Psoas muscle (tissue), 7 donors: ENCODE measurements at regions not wholly inside any gene's neighbourhood (a gene's known extent, or its start where the extent isn't known, plus 50 kb on each side); places are given as distances from the start of the nearest gene placed in this dataset.

Source experiments
- ATAC-seq, 4 donors: fragments of 200-7000 bp; cut with Tn5 transposase; one replicate each; pipeline ENCODE4 v1.9.1; 2020; ENCODE audit warnings: moderate library complexity in 3 of 4, mild to moderate bottlenecking in 2 of 4
- DNase-seq, 2 donors: peaks; one replicate each; pipeline ENCODE4 v3.0.0-alpha.2; 2020
- H3K27ac ChIP-seq: fragments of 200-600 bp; one replicate; pipeline ENCODE4 v1.8.0; 2022
- H3K27me3 ChIP-seq, 3 donors: fragments of 200-600 bp in 1 of 3; one replicate each; pipeline versions ENCODE4 v1.6.1 to v1.8.0; 2013 to 2022; ENCODE audit warnings: low read length in 2 of 3, mild to moderate bottlenecking in 2 of 3, moderate library complexity in 1 of 3; ENCODE audit not compliant: insufficient read depth in 3 of 3
- H3K36me3 ChIP-seq, 2 donors: fragments of 200-600 bp in 1 of 2; one replicate each; pipeline versions ENCODE4 v1.6.1 to v1.8.0; 2013 to 2022; ENCODE audit warnings: low read depth in 1 of 2, mild to moderate bottlenecking in 1 of 2, moderate library complexity in 1 of 2; ENCODE audit not compliant: insufficient read depth in 1 of 2
- H3K4me1 ChIP-seq: fragments of 200-600 bp; one replicate; pipeline ENCODE4 v1.8.0; 2022
- H3K4me3 ChIP-seq: fragments of 200-600 bp; one replicate; pipeline ENCODE4 v1.8.0; 2022; ENCODE audit warnings: mild to moderate bottlenecking
- H3K9me3 ChIP-seq: fragments of 200-600 bp; one replicate; pipeline ENCODE4 v1.8.0; 2022
- CTCF ChIP-seq: fragments of 200-600 bp; IDR thresholded peaks from one replicate; pipeline ENCODE4 v1.8.0; 2022; ENCODE audit warnings: antibody characterized with exemption
- WGBS, 3 donors: extraction: QIAGEN DNeasy Blood & Tissue Kit; methylation state at CpG; one replicate each; pipeline versions ENCODE4 v1.1.6 to v1.1.7; 2013; 5-methylcytosine and 5-hydroxymethylcytosine counted together
- intact Hi-C, 2 donors: fragments of 100-400 bp; cut with DNase I; formaldehyde crosslinking; loops; one replicate each; pipeline versions ENCODE4 v1.11.0 to v1.14.2; 2022
- donor health status: healthy with polysubstance abuse.
- donor health status: DM: no; HTN: no; CAD: no; lungs with moderate emphysema.
- donor health status: Bipolar disorder and iron deficiency.
- donor health status: healthy.
- donor health status: DM: yes; HTN: yes; CAD: no.
- donor health status: DM: no; HTN: no; CAD: no.
- donor health status: DM: yes; HTN: yes; CAD: no.

- ATAC-seq (no peak), DNase-seq (no peak)
- TF ChIP-seq CTCF = no peak
- H3K9me3 ChIP-seq = no peaks in the 10 kb centered on the region
- WGBS, 3 donors = 81 to 94% (median 92%) methylated on average over 1 of the region's 1 CpG
- intact Hi-C loops = no loop called here
- H3K27me3 ChIP-seq = no peaks in the 10 kb centered on the region
- H3K4me1 ChIP-seq = no peaks in the 10 kb centered on the region
- H3K27ac ChIP-seq = no peak overlapping the region
- no peaks in the 10 kb centered on the region for H3K36me3 ChIP-seq
- no peak overlapping the region for H3K4me3 ChIP-seq
Observed at GRCh38 chr20:55269913-55270312, 735.4 kb downstream of the CBLN4 start.

DNA sequence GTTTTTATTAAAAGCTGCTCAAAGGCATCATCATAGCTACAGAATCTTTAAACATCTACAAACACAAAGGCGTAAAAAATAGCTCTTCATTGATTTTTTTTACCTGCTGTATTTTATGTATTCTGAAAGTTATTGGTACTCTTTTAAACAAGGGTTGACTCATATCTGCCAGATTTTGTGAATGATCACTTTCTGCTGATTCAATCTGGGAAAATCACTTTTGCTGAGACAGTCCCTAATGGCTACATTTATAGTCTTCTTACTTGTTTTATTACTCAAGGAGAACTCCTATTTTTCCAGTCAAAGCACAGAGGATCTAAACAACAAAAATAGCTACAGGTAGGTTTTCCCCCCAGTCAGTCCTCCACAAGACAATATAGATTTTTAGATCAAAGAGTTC is 739.0 kb downstream of the CBLN4 start:
- H3K4me3 ChIP-seq = no peak overlapping the region
- intact Hi-C loops = no loop called here
- no peak overlapping the region for H3K27ac ChIP-seq
- H3K9me3 ChIP-seq = no peaks in the 10 kb centered on the region
- WGBS, 3 donors = 90 to 100% (median 95%) methylated on average over 1 of the region's 1 CpG
- no peak for TF ChIP-seq CTCF
- no peak for ATAC-seq
- DNase-seq = no peak
- no peaks in the 10 kb centered on the region for H3K36me3 ChIP-seq
- no peaks in the 10 kb centered on the region for H3K27me3 ChIP-seq
- H3K4me1 ChIP-seq = no peaks in the 10 kb centered on the region

GRCh38 chr20:55264703-55265239 is 740.5 kb downstream of the CBLN4 start:
- 63 to 66% (median 63%) methylated on average over 2 of the region's 2 CpGs for WGBS, 3 donors
- no peak overlapping the region for H3K4me3 ChIP-seq
- no peaks in the 10 kb centered on the region for H3K36me3 ChIP-seq
- DNase-seq = no peak
- no peaks in the 10 kb centered on the region for H3K27me3 ChIP-seq
- intact Hi-C loops = no loop called here
- H3K9me3 ChIP-seq = no peaks in the 10 kb centered on the region
- H3K4me1 ChIP-seq = no peaks in the 10 kb centered on the region
- no peak overlapping the region for H3K27ac ChIP-seq
- no peak for ATAC-seq
- TF ChIP-seq CTCF = no peak

GRCh38 chr20:55258559-55258958 is 746.8 kb downstream of the CBLN4 start:
- Histone ChIP-seq H3K4me3 (no peak overlapping the region), H3K27me3 (no peaks in the 10 kb centered on the region), H3K36me3 (no peaks in the 10 kb centered on the region), H3K27ac (no peak overlapping the region), H3K4me1 (no peaks in the 10 kb centered on the region), H3K9me3 (no peaks in the 10 kb centered on the region)
- intact Hi-C loops = no loop called here
- no peak for TF ChIP-seq CTCF
- WGBS, 3 donors = 20 to 29% (median 27%) methylated on average over 2 of the region's 2 CpGs
- ATAC-seq (no peak), DNase-seq (no peak)

- Histone ChIP-seq H3K4me1 (no peaks in the 10 kb centered on the region), H3K27me3 (no peaks in the 10 kb centered on the region), H3K36me3 (no peaks in the 10 kb centered on the region), H3K9me3 (no peaks in the 10 kb centered on the region), H3K27ac (no peak overlapping the region), H3K4me3 (no peak overlapping the region)
- WGBS, 3 donors = 87 to 90% (median 88%) methylated on average over 6 of the region's 6 CpGs
- intact Hi-C loops = no loop called here
- DNase-seq (no peak), ATAC-seq (no peak)
- no peak for TF ChIP-seq CTCF
Observed at GRCh38 chr20:55255016-55255415, 750.3 kb downstream of the CBLN4 start.
